Left ventricle myocardium inferior (tissue), 1 donor: ENCODE measurements at regions not wholly inside any gene's neighbourhood (a gene's known extent, or its start where the extent isn't known, plus 50 kb on each side); places are given as distances from the start of the nearest gene placed in this dataset.

Experiments used
- DNase-seq: peaks from one replicate; pipeline ENCODE4 v3.0.0-alpha.2; 2020
- H3K27ac ChIP-seq: fragments of 200-600 bp; replicated peaks from 2 replicates; pipeline ENCODE4 v1.8.0; 2021
- H3K27me3 ChIP-seq: fragments of 200-600 bp; 2 replicates; pipeline ENCODE4 v1.8.0; 2021; ENCODE audit warnings: low read depth
- H3K36me3 ChIP-seq: fragments of 200-600 bp; 2 replicates; pipeline ENCODE4 v1.8.0; 2021
- H3K4me1 ChIP-seq: fragments of 200-600 bp; 2 replicates; pipeline ENCODE4 v1.8.0; 2021
- H3K4me3 ChIP-seq: fragments of 200-600 bp; 2 replicates; pipeline ENCODE4 v1.8.0; 2021; ENCODE audit warnings: mild to moderate bottlenecking, moderate library complexity
- H3K9me3 ChIP-seq: fragments of 200-600 bp; replicated peaks from 2 replicates; pipeline ENCODE4 v1.8.0; 2021
- CTCF ChIP-seq: fragments of 200-600 bp; IDR thresholded peaks from 2 replicates; pipeline ENCODE4 v1.8.0; 2021; ENCODE audit warnings: antibody characterized with exemption, mild to moderate bottlenecking, borderline replicate concordance
- intact Hi-C: fragments of 100-400 bp; cut with micrococcal nuclease; formaldehyde crosslinking; loops from one replicate; pipeline ENCODE4 v1.11.0; 2022
- donor health status: DM: no; HTN: yes; CAD: no; lungs with severe emphysema.

GRCh38 chr12:107537464-107538119, 148.0 kb upstream of the PWP1 start:
- Histone ChIP-seq H3K4me3 (no peak overlapping the region), H3K9me3 (peaks cover 12% of the 10 kb centered on the region), H3K36me3 (no peaks in the 10 kb centered on the region), H3K27ac (no peak overlapping the region), H3K4me1 (no peaks in the 10 kb centered on the region), H3K27me3 (no peaks in the 10 kb centered on the region)
- no peak for DNase-seq
- TF ChIP-seq CTCF = no peak
- intact Hi-C loops = no loop called here

- H3K9me3 ChIP-seq = peaks cover 7% of the 10 kb centered on the region
- no peak overlapping the region for H3K27ac ChIP-seq
- TF ChIP-seq CTCF = no peak
- H3K4me1 ChIP-seq = no peaks in the 10 kb centered on the region
- no peaks in the 10 kb centered on the region for H3K27me3 ChIP-seq
- H3K36me3 ChIP-seq = no peaks in the 10 kb centered on the region
- no peak for DNase-seq
- intact Hi-C loops = no loop called here
- H3K4me3 ChIP-seq = no peak overlapping the region
Observed at GRCh38 chr12:107539196-107539939, 146.2 kb upstream of the PWP1 start.

DNA sequence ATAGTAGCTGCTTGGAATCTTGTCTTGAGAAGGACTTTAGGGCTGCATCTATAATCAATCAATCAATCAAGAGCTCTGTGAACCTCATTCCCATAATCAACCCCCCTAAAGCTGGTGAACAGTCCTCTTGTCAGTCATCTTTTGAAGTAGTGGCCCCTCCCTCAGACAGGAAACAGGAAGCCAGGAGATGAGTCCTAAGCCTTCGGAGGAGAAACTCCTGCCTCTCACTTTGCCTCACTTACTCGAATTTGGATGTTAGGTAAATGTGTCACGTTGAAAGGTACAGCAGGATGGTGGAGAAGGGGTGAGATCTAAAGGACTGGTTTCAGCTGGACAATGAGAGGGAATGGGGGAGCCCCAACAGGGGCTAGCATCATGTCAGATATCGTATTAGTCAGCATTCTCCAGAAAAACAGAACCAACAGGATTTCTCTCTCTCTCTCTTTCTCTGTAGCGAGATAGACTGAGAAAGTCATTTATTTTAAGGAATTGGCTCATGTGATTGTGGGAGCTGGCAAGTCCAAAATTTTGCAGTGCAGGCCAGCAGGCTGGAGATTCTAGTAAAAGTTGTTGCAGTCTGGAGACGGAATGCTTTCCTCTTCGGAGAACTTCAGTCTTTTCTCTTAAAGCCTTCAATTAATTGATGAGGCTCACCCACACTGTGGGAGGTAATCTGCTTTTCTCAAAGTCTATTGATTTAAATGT, 144.4 kb upstream of the PWP1 start:
- no peak for TF ChIP-seq CTCF
- Histone ChIP-seq H3K4me3 (no peak overlapping the region), H3K9me3 (peaks cover 7% of the 10 kb centered on the region), H3K27ac (no peak overlapping the region), H3K4me1 (no peaks in the 10 kb centered on the region), H3K36me3 (no peaks in the 10 kb centered on the region), H3K27me3 (no peaks in the 10 kb centered on the region)
- no peak for DNase-seq
- intact Hi-C loops = no loop called here

GRCh38 chr12:107543416-107543815, 142.2 kb upstream of the PWP1 start:
- intact Hi-C loops = no loop called here

More at GRCh38 chr12:107543416-107543815, 142.2 kb upstream of the PWP1 start:
- no peak for TF ChIP-seq CTCF
- H3K36me3 ChIP-seq = no peaks in the 10 kb centered on the region
- H3K27ac ChIP-seq = no peak overlapping the region
- H3K27me3 ChIP-seq = no peaks in the 10 kb centered on the region
- no peak overlapping the region for H3K4me3 ChIP-seq
- H3K4me1 ChIP-seq = no peaks in the 10 kb centered on the region
- DNase-seq = no peak
- H3K9me3 ChIP-seq = peaks cover 7% of the 10 kb centered on the region
